PFSK-1 (cell line): ENCODE measurements at regions not wholly inside any gene's neighbourhood (a gene's known extent, or its start where the extent isn't known, plus 50 kb on each side); places are given as distances from the start of the nearest gene placed in this dataset.

Experiments
- FOXP2 ChIP-seq: optimal IDR thresholded peaks from 2 replicates; pipeline ENCODE3; 2011; ENCODE audit warnings: borderline replicate concordance, control low read depth, inconsistent platforms; ENCODE audit not compliant: insufficient read depth; ENCODE audit errors: extremely low read length, extremely low read depth
- POLR2AphosphoS5 ChIP-seq: IDR thresholded peaks from 2 replicates; pipeline ENCODE4 v1.6.1; 2012; ENCODE audit warnings: low read depth, mild to moderate bottlenecking, control low read depth, low read length, moderate library complexity
- SIN3A ChIP-seq: IDR thresholded peaks from 2 replicates; pipeline ENCODE4 v1.6.1; 2012; ENCODE audit warnings: mild to moderate bottlenecking, low read length, moderate library complexity, borderline replicate concordance; ENCODE audit not compliant: insufficient read depth
- TAF1 ChIP-seq: IDR thresholded peaks from 2 replicates; pipeline ENCODE4 v1.6.1; 2012; ENCODE audit warnings: low read length, control low read depth, borderline replicate concordance; ENCODE audit not compliant: insufficient read depth
- TF ChIP-seq, protein P1 (sequence below), 2 experiments: IDR thresholded peaks; 2 replicates each; pipeline versions ENCODE4 v1.6.1 to v1.8.0; 2011 to 2012; ENCODE audit warnings: low read depth in 2 of 2, low read length in 2 of 2, control low read depth in 1 of 2, inconsistent platforms in 1 of 2, mild to moderate bottlenecking in 1 of 2, moderate library complexity in 1 of 2; ENCODE audit not compliant: insufficient read depth in 1 of 2

DNA sequence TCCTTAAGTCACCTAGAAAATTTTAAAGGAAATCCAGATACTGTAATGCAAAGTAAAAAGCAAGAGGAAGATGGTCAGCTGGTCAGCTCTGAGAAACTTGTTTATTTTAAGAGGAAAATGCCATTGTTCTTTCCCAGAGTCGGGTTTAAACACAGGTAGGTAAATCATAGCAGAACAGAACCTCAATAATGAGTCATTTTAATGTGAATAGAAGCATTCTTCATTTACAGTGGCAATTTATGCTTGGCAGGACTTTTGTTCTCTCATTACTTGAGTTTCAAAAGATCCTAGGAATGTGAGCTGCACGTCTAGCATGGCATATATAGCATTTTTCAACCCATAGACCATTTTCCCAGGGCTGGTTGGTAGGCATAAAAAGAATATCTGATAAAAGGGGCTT, 132.3 kb downstream of the LIG4 start:
- no peak for TF ChIP-seq POLR2AphosphoS5

DNA sequence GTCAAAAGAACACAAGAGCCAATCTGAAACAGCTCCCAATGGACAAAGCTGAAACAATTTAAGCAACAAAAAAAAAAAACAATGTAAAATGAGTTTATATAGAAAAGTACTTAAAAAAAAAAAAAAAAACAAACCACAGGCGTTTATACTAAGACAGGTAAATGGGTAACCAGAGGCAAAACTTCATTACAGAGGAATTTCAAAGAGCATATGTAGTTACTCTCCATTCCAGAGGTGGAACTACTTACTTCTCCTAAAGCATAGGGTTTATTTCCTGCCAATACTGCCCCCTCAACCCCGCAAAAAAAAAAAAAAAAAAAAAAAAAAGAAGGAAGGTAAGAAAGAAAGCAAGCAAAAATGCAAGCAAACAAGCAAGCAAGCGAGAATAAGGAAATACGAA, 132.9 kb downstream of the LIG4 start:
- TF ChIP-seq SIN3A (no peak), FOXP2 (no peak), TAF1 (no peak), POLR2AphosphoS5 (no peak)
- TF ChIP-seq, protein P1, sequence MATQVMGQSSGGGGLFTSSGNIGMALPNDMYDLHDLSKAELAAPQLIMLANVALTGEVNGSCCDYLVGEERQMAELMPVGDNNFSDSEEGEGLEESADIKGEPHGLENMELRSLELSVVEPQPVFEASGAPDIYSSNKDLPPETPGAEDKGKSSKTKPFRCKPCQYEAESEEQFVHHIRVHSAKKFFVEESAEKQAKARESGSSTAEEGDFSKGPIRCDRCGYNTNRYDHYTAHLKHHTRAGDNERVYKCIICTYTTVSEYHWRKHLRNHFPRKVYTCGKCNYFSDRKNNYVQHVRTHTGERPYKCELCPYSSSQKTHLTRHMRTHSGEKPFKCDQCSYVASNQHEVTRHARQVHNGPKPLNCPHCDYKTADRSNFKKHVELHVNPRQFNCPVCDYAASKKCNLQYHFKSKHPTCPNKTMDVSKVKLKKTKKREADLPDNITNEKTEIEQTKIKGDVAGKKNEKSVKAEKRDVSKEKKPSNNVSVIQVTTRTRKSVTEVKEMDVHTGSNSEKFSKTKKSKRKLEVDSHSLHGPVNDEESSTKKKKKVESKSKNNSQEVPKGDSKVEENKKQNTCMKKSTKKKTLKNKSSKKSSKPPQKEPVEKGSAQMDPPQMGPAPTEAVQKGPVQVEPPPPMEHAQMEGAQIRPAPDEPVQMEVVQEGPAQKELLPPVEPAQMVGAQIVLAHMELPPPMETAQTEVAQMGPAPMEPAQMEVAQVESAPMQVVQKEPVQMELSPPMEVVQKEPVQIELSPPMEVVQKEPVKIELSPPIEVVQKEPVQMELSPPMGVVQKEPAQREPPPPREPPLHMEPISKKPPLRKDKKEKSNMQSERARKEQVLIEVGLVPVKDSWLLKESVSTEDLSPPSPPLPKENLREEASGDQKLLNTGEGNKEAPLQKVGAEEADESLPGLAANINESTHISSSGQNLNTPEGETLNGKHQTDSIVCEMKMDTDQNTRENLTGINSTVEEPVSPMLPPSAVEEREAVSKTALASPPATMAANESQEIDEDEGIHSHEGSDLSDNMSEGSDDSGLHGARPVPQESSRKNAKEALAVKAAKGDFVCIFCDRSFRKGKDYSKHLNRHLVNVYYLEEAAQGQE (IDR thresholded peaks at IDR 0.05; ENCODE audit: insufficient read depth in 1 of 2, low read depth in 2 of 2, low read length in 2 of 2): no peak

DNA sequence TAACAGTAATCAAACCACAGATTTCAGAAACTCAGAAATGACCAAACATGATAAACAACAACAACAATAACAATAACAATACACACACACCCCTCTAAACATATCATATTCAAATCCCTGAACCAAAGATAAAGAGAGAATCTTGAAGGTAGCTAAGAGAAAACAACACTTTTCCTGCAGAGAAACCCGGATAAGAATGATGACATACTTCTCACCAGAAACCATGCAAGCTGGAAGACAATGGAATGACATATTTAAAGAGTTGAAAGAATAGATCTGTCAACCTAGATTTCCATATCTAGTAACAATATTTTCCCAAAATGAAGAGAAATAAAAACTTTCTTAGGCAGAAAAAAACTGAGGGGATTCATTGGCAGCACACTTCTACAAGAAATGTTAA, 138.1 kb downstream of the LIG4 start:
- TF ChIP-seq FOXP2 (no peak), SIN3A (no peak), POLR2AphosphoS5 (no peak), TAF1 (no peak)
- TF ChIP-seq, protein P1 (IDR thresholded peaks at IDR 0.05; ENCODE audit: insufficient read depth in 1 of 2, low read depth in 2 of 2, low read length in 2 of 2): no peak

DNA sequence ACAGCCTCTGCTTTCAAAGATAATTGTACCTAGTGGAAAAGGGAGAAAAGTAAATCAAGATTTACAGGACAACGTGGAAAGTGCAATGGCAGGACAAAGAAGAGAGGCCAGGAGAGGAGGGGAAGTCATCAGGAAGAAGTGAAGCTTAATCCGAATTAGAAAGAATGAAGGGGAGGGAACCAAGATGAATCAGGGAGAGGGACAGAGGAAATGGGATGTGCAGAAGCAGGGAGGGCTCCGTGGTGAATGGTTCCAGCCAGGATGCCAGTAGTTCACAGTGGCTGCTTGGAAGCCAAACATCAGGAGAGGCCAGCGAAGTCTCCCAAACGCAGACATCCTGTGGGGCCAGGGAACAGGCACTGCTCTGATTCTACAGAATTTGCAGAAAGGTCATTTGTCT, 144.4 kb downstream of the LIG4 start:
- TF ChIP-seq POLR2AphosphoS5 (no peak), FOXP2 (no peak), SIN3A (no peak), TAF1 (no peak)
- TF ChIP-seq, protein P1 (IDR thresholded peaks at IDR 0.05; ENCODE audit: insufficient read depth in 1 of 2, low read depth in 2 of 2, low read length in 2 of 2): no peak

DNA sequence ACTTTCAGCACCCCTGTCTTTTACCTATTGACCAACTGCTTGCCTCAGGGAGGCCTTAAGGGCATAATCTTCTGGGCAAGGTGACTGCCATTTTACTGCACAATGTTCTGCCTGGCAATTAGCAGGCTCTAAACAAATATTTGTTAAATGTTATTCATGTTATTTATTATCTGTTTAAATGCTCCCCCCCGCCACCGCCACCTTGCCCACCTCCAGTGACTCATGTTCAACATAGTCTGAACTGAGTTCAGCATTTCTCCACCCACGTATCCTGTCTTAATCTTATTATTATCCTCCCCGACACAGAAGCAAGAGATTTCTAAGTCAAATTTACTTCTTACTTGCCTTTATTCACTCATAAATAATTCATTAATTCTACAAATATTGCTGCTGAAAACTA, 144.8 kb downstream of the LIG4 start:
- TF ChIP-seq SIN3A: no peak

DNA sequence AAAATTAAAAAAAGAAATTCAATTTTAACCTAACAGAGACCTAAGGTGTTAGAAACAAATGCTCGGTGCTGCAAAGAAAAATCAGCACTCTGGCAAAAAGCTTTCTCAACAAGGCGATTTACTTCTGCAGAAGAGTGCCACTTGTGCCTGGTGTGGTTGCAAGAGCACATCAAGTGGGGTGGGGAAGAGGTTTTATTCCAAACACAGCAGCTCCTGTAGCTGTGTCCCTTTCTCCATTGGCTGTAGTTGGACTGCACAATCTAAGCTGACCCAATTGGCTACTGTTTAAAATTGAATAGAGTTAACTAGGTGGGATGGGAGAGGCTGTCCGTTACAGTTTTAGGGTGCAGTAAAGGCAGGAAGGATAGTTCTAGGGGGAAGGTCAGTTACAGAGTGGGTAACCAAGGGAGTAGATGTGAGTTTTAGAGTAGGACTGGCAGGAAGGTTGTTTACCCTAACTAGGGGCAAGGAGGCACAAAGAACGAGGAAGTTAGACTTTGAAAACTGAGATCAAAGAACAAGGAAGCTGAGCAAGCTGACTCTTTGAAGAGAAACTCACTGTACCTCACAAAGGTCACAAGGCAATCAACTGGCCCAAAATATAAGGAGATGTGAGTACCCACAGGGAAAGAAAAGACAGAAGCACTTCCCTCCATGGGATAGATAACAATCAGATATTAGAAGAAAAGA, 145.7 kb downstream of the LIG4 start:
- TF ChIP-seq FOXP2: no peak
- TF ChIP-seq, protein P1 (IDR thresholded peaks at IDR 0.05; ENCODE audit: insufficient read depth in 1 of 2, low read depth in 2 of 2, low read length in 2 of 2): no peak
